GM12878 (cell line): ENCODE measurements at regions not wholly inside any gene's neighbourhood (a gene's known extent, or its start where the extent isn't known, plus 50 kb on each side); places are given as distances from the start of the nearest gene placed in this dataset.

Experiments
- ATAC-seq: fragments of 200-7000 bp; cut with Tn5 transposase; 3 replicates; pipeline ENCODE4 v1.9.1; 2020; ENCODE audit warnings: mild to moderate bottlenecking, moderate library complexity
- BruUV-seq: library from RNA; stranded (reverse); fragments of 400-500 nt; replicated peaks from 2 replicates; lab custom pipeline; 2021; lab: Mats Ljungman, UMichigan
- CTCF ChIA-PET: fragments of 300-600 bp; sonication (Branson Sonifier 250); formaldehyde crosslinking; extraction: SDS; loops from one replicate; lab custom pipeline; 2021; ENCODE audit warnings: inconsistent platforms; lab: Yijun Ruan, JAX
- POLR2A ChIA-PET: fragments of 350-600 bp; formaldehyde crosslinking; extraction: SDS; loops from one replicate; lab custom pipeline; 2021; ENCODE audit warnings: inconsistent platforms; lab: Charles Lee
- RAD21 ChIA-PET: fragments of 300-600 bp; sonication (Branson Sonifier 250); formaldehyde crosslinking; loops from one replicate; lab custom pipeline; 2023; ENCODE audit warnings: antibody characterized with exemption; ENCODE audit not compliant: unreplicated experiment; lab: Charles Lee
- SMC1A ChIA-PET: fragments of 300-600 bp; sonication (Branson Sonifier 250); formaldehyde crosslinking; loops from one replicate; lab custom pipeline; 2023; ENCODE audit not compliant: unreplicated experiment, uncharacterized antibody; lab: Charles Lee
- DNase-seq: peaks from one replicate; pipeline ENCODE4 v3.0.0-alpha.2; 2011; ENCODE audit warnings: low read depth, low spot score
- FAIRE-seq: peaks from 3 replicates; lab custom pipeline; 2011; peaks lifted over from hg19 to GRCh38; lab: Jason Lieb, UNC
- H2AFZ ChIP-seq: 2 replicates; pipeline ENCODE4 v1.6.0; 2011; ENCODE audit warnings: low read depth, low read length, control low read depth; ENCODE audit not compliant: control insufficient read depth
- H3K27ac ChIP-seq: 2 replicates; pipeline ENCODE4 v1.5.1; 2011; ENCODE audit warnings: control low read depth; ENCODE audit not compliant: control insufficient read depth, insufficient read depth
- H3K27me3 ChIP-seq, 2 experiments: replicated peaks in 1 of 2; 2 replicates each; pipeline versions ENCODE4 v1.6.0 to v1.6.1; 2011; ENCODE audit warnings: low read length in 1 of 2; ENCODE audit not compliant: control insufficient read depth in 2 of 2, insufficient read depth in 2 of 2
- H3K36me3 ChIP-seq, 2 experiments: 2 replicates each; pipeline ENCODE4 v1.5.1; 2011; ENCODE audit warnings: low read length in 1 of 2; ENCODE audit not compliant: control insufficient read depth in 2 of 2, insufficient read depth in 2 of 2
- H3K4me1 ChIP-seq: 2 replicates; pipeline ENCODE4 v1.6.1; 2011; ENCODE audit warnings: mild to moderate bottlenecking, low read length, moderate library complexity, mixed read lengths; ENCODE audit not compliant: control insufficient read depth, insufficient read depth
- H3K4me2 ChIP-seq: 2 replicates; pipeline ENCODE4 v1.6.0; 2011; ENCODE audit warnings: control low read depth; ENCODE audit not compliant: control insufficient read depth, insufficient read depth
- H3K4me3 ChIP-seq: fragments of 200-600 bp; sonication (generic); 2 replicates; pipeline ENCODE4 v1.5.1; 2016
- H3K79me2 ChIP-seq: 2 replicates; pipeline ENCODE4 v1.6.0; 2011; ENCODE audit warnings: low read length; ENCODE audit not compliant: control insufficient read depth, insufficient read depth
- H3K9ac ChIP-seq: 2 replicates; pipeline ENCODE4 v1.8.0; 2011; ENCODE audit warnings: low read length, control low read depth, mixed read lengths; ENCODE audit not compliant: control insufficient read depth, insufficient read depth
- H3K9me3 ChIP-seq: replicated peaks from 3 replicates; pipeline ENCODE4 v1.5.1; 2011; ENCODE audit warnings: mild to moderate bottlenecking, low read length; ENCODE audit not compliant: control insufficient read depth, insufficient read depth
- H4K20me1 ChIP-seq: 2 replicates; pipeline ENCODE4 v1.6.0; 2011; ENCODE audit not compliant: control insufficient read depth, insufficient read depth
- CBFB ChIP-seq: IDR thresholded peaks from 2 replicates; pipeline ENCODE4 v1.6.1; 2016; ENCODE audit warnings: antibody characterized with exemption, low read depth
- CBX3 ChIP-seq: fragments of 200-600 bp; sonication (generic); IDR thresholded peaks from 2 replicates; pipeline ENCODE4 v1.6.1; 2016; ENCODE audit warnings: low read depth, borderline replicate concordance
- MEF2A ChIP-seq: IDR thresholded peaks from 2 replicates; pipeline ENCODE4 v1.6.1; 2011; ENCODE audit warnings: low read depth, mild to moderate bottlenecking, low read length, moderate library complexity; ENCODE audit not compliant: insufficient read depth
- NFYB ChIP-seq: IDR thresholded peaks from 2 replicates; pipeline ENCODE4 v1.6.1; 2011; ENCODE audit warnings: low read depth, mild to moderate bottlenecking, low read length, improper control_type of control experiment, moderate library complexity; ENCODE audit not compliant: insufficient read depth
- PAX8 ChIP-seq: fragments of 450-650 bp; IDR thresholded peaks from 2 replicates; pipeline ENCODE4 v1.6.1; 2017; ENCODE audit warnings: mild to moderate bottlenecking, moderate library complexity
- SIN3A ChIP-seq: IDR thresholded peaks from 2 replicates; pipeline ENCODE4 v1.6.1; 2012; ENCODE audit warnings: low read depth, low read length, improper control_type of control experiment
- ZBTB33 ChIP-seq: fragments of 450-650 bp; IDR thresholded peaks from 2 replicates; pipeline ENCODE4 v1.6.1; 2017; ENCODE audit warnings: mild to moderate bottlenecking
- ZSCAN29 ChIP-seq: fragments of 450-650 bp; IDR thresholded peaks from 2 replicates; pipeline ENCODE4 v1.6.1; 2017; ENCODE audit warnings: mild to moderate bottlenecking, moderate library complexity
- WGBS: methylation state at CpG from one replicate; pipeline ENCODE4 v1.1.6; 2016; ENCODE audit warnings: low lambda C conversion rate; ENCODE audit not compliant: insufficient replicate concordance, insufficient coverage; ENCODE audit errors: missing lambda C conversion rate; 5-methylcytosine and 5-hydroxymethylcytosine counted together
- in situ Hi-C: fragments of 300-500 bp; cut with MboI; formaldehyde crosslinking; loops from 9 replicates; pipeline ENCODE4 v1.14.3; 2018; ENCODE audit warnings: mixed read lengths
- intact Hi-C: fragments of 100-400 bp; cut with micrococcal nuclease; formaldehyde crosslinking; loops from one replicate; pipeline ENCODE4 v1.14.2; 2022; ENCODE audit not compliant: unreplicated experiment

DNA sequence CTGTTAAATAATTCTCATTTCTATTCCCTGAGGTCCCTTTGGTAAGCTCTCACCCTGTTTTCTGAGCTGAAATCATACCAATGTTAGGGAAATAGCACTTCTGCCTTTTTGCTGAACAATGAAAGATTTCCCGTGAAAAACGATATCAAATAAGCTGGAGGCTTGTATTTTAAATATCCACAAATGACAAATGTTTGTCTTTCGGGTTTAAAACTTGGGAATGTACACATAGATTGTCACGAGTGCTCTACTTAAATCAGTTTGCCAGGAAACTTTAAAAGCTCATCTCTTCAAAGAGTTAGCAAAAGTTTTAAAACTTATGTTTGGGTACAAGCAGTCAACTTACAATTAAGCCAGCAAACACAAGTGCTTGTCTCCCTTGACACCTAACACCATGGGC lies 393.5 kb upstream of the MON1B start:
- intact Hi-C loops (no loop called here), in situ Hi-C loops (no loop called here)
- Histone ChIP-seq H3K36me3 (no peaks in the 10 kb centered on the region), H4K20me1 (no peaks in the 10 kb centered on the region), H2AFZ (no peak overlapping the region), H3K27me3 (no peaks in the 10 kb centered on the region), H3K4me2 (no peak overlapping the region), H3K4me1 (no peaks in the 10 kb centered on the region), H3K4me3 (no peak overlapping the region)
- ChIA-PET SMC1A (interaction anchor here (1.2 kb wide), 1 partner anchor 26 kb away, joined by 5 read pairs; no protein-coding TSS in a partner anchor), RAD21 (interaction anchor here (1.3 kb wide), 1 partner anchor 13 kb away, joined by 3 read pairs; no protein-coding TSS in a partner anchor), CTCF (interaction anchor here (1.0 to 2.4 kb wide), 3 partner anchors 11 to 26 kb away, joined by 3 to 7 read pairs (median 3); no protein-coding TSS in a partner anchor)
- no TSS peak for BruUV-seq
- 0% methylated on average over 4 of the region's 4 CpGs for WGBS
- DNase-seq (no peak), ATAC-seq (no peak)
- TF ChIP-seq ZSCAN29 (no peak), MEF2A (no peak), SIN3A (no peak), NFYB (no peak), ZBTB33 (no peak), CBFB (no peak), CBX3 (no peak), PAX8 (no peak)
- TF ChIP-seq, all 136 proteins: peak for 0
- no peak overlapping the region for H3K27ac ChIP-seq
- no peak overlapping the region for H3K9ac ChIP-seq
- no peaks in the 10 kb centered on the region for H3K79me2 ChIP-seq
- no peak for FAIRE-seq
- POLR2A ChIA-PET = no interaction called here
- H3K9me3 ChIP-seq = no peaks in the 10 kb centered on the region
